Astrocyte (in vitro differentiated cells and primary cell): ENCODE measurements at regions not wholly inside any gene's neighbourhood (a gene's known extent, or its start where the extent isn't known, plus 50 kb on each side); places are given as distances from the start of the nearest gene placed in this dataset.
A peak's percentile ranks its signal among the peaks of the same experiment; 100 is the strongest.

ENCODE experiments used
- DNase-seq: peaks from one replicate; pipeline ENCODE4 v3.0.0-alpha.2; 2010; ENCODE audit warnings: low read depth
- FAIRE-seq: peaks from 2 replicates; lab custom pipeline; 2011; peaks lifted over from hg19 to GRCh38; lab: Jason Lieb, UNC
- H2AFZ ChIP-seq: 2 replicates; pipeline ENCODE4 v1.6.0; 2012; ENCODE audit warnings: low read depth, low read length, inconsistent platforms
- H3K27ac ChIP-seq: 2 replicates; pipeline ENCODE4 v1.5.1; 2011; ENCODE audit warnings: low read depth, low read length, inconsistent platforms
- H3K27me3 ChIP-seq: 2 replicates; pipeline ENCODE4 v1.6.0; 2011; ENCODE audit warnings: low read length, inconsistent platforms; ENCODE audit not compliant: insufficient read depth
- H3K36me3 ChIP-seq: 2 replicates; pipeline ENCODE4 v1.5.1; 2011; ENCODE audit warnings: low read length, inconsistent platforms; ENCODE audit not compliant: insufficient read depth
- H3K4me1 ChIP-seq: 2 replicates; pipeline ENCODE4 v1.5.1; 2011; ENCODE audit warnings: low read length, inconsistent platforms; ENCODE audit not compliant: insufficient read depth
- H3K4me2 ChIP-seq: 2 replicates; pipeline ENCODE4 v1.6.0; 2012; ENCODE audit warnings: low read length, inconsistent platforms
- H3K4me3 ChIP-seq: 2 replicates; pipeline ENCODE4 v1.5.1; 2011; ENCODE audit warnings: low read depth, mild to moderate bottlenecking, low read length, inconsistent platforms; ENCODE audit not compliant: insufficient read depth
- H3K79me2 ChIP-seq: 2 replicates; pipeline ENCODE4 v1.6.0; 2012; ENCODE audit warnings: mild to moderate bottlenecking, low read length, inconsistent platforms; ENCODE audit not compliant: insufficient read depth
- H3K9ac ChIP-seq: 2 replicates; pipeline ENCODE4 v1.6.0; 2012; ENCODE audit warnings: mild to moderate bottlenecking, low read length, inconsistent platforms
- H3K9me3 ChIP-seq: 2 replicates; pipeline ENCODE4 v1.5.1; 2012; ENCODE audit warnings: low read depth, mild to moderate bottlenecking, low read length, inconsistent platforms; ENCODE audit not compliant: insufficient read depth
- H4K20me1 ChIP-seq: 2 replicates; pipeline ENCODE4 v1.6.0; 2012; ENCODE audit warnings: low read length, inconsistent platforms; ENCODE audit not compliant: insufficient read depth
- H3K27ac Mint-ChIP-seq: one replicate; pipeline ENCODE4 v1.8.0; 2021; ENCODE audit warnings: mild to moderate bottlenecking, mixed read lengths; ENCODE audit not compliant: unreplicated experiment
- H3K27me3 Mint-ChIP-seq: one replicate; pipeline ENCODE4 v1.8.0; 2021; ENCODE audit warnings: low read depth, mixed read lengths; ENCODE audit not compliant: unreplicated experiment
- H3K36me3 Mint-ChIP-seq: one replicate; pipeline ENCODE4 v1.8.0; 2021; ENCODE audit warnings: low read depth, mixed read lengths; ENCODE audit not compliant: unreplicated experiment
- H3K4me1 Mint-ChIP-seq: one replicate; pipeline ENCODE4 v1.8.0; 2021; ENCODE audit warnings: low read depth, mixed read lengths; ENCODE audit not compliant: unreplicated experiment
- H3K4me3 Mint-ChIP-seq: one replicate; pipeline ENCODE4 v1.8.0; 2021; ENCODE audit warnings: mild to moderate bottlenecking, moderate library complexity, mixed read lengths; ENCODE audit not compliant: unreplicated experiment
- H3K9me3 Mint-ChIP-seq: one replicate; pipeline ENCODE4 v1.8.0; 2021; ENCODE audit warnings: mild to moderate bottlenecking, mixed read lengths; ENCODE audit not compliant: unreplicated experiment
- EZH2 ChIP-seq: IDR thresholded peaks from 2 replicates; pipeline ENCODE4 v1.6.1; 2012; ENCODE audit warnings: mild to moderate bottlenecking, low read length, inconsistent platforms; ENCODE audit not compliant: insufficient read depth
- TF ChIP-seq, protein P1 (sequence below): IDR thresholded peaks from 2 replicates; pipeline ENCODE4 v1.5.1; 2011; ENCODE audit warnings: low read depth, mild to moderate bottlenecking, inconsistent platforms, low read length, moderate library complexity; ENCODE audit not compliant: insufficient read depth

DNA sequence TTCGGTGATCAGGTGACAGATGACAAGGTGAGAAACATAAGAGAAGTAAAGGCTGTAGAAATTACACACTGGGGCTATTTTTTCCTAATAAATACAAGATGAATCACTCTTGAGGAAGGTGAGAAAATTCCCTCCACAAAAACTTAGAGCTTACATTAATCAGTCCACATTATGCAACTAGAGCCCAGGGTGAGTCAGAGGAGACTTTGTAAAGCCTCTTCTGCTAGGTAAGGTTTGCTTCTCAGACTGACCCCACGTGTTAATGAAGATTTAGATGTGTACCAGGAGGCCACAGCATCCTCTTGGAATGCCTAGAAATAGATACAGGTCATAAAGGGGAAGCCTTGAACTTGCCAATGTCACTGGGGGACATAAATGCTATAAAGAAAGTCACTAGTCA is 396.0 kb upstream of the SMIM31 start:
- DNase-seq (peak; percentile 26), FAIRE-seq (no peak)
- Histone ChIP-seq H2AFZ (no peak overlapping the region), H3K36me3 (no peaks in the 10 kb centered on the region), H3K9me3 (no peaks in the 10 kb centered on the region), H3K4me1 (no peaks in the 10 kb centered on the region), H3K4me3 (no peak overlapping the region), H3K27ac (no peak overlapping the region), H3K27me3 (no peaks in the 10 kb centered on the region), H4K20me1 (no peaks in the 10 kb centered on the region), H3K79me2 (no peaks in the 10 kb centered on the region), H3K4me2 (no peak overlapping the region), H3K9ac (no peak overlapping the region)
- H3K4me3 Mint-ChIP-seq = no peak overlapping the region
- H3K36me3 Mint-ChIP-seq = no peaks in the 10 kb centered on the region
- H3K27me3 Mint-ChIP-seq = no peaks in the 10 kb centered on the region
- H3K4me1 Mint-ChIP-seq = no peaks in the 10 kb centered on the region
- H3K9me3 Mint-ChIP-seq = no peaks in the 10 kb centered on the region
- no peak for TF ChIP-seq EZH2
- TF ChIP-seq, protein P1, sequence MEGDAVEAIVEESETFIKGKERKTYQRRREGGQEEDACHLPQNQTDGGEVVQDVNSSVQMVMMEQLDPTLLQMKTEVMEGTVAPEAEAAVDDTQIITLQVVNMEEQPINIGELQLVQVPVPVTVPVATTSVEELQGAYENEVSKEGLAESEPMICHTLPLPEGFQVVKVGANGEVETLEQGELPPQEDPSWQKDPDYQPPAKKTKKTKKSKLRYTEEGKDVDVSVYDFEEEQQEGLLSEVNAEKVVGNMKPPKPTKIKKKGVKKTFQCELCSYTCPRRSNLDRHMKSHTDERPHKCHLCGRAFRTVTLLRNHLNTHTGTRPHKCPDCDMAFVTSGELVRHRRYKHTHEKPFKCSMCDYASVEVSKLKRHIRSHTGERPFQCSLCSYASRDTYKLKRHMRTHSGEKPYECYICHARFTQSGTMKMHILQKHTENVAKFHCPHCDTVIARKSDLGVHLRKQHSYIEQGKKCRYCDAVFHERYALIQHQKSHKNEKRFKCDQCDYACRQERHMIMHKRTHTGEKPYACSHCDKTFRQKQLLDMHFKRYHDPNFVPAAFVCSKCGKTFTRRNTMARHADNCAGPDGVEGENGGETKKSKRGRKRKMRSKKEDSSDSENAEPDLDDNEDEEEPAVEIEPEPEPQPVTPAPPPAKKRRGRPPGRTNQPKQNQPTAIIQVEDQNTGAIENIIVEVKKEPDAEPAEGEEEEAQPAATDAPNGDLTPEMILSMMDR = no peak
- H3K27ac Mint-ChIP-seq = no peak overlapping the region

DNA sequence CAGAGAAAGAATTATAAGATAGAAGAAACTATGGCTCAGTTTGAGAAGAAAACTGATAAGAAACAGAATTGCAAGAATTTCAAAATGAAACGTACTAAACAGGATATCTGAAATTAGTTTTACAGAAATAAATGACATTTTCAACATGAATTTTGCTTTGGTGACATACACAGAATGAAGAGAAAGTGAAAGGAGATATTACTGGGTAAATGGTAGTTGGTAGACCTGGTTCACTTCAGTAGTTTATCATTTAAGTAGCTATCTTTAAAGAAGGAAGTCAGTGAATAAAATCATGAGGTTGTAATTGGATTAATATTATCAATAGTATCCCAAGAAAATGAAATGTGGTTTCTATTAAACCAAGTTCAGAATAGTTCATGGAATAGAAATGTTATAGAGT is 395.5 kb upstream of the SMIM31 start:
- Histone ChIP-seq H3K9me3 (no peaks in the 10 kb centered on the region), H3K36me3 (no peaks in the 10 kb centered on the region), H2AFZ (no peak overlapping the region), H3K4me3 (no peak overlapping the region), H3K4me2 (no peak overlapping the region), H3K27me3 (no peaks in the 10 kb centered on the region), H3K4me1 (no peaks in the 10 kb centered on the region), H3K79me2 (no peaks in the 10 kb centered on the region), H4K20me1 (no peaks in the 10 kb centered on the region), H3K9ac (no peak overlapping the region), H3K27ac (no peak overlapping the region)
- no peak for DNase-seq
- H3K9me3 Mint-ChIP-seq = no peaks in the 10 kb centered on the region
- H3K27me3 Mint-ChIP-seq = no peaks in the 10 kb centered on the region
- no peak overlapping the region for H3K4me3 Mint-ChIP-seq
- H3K4me1 Mint-ChIP-seq = no peaks in the 10 kb centered on the region
- FAIRE-seq = no peak
- H3K36me3 Mint-ChIP-seq = no peaks in the 10 kb centered on the region
- no peak overlapping the region for H3K27ac Mint-ChIP-seq
- TF ChIP-seq, protein P1 = no peak
- no peak for TF ChIP-seq EZH2

DNA sequence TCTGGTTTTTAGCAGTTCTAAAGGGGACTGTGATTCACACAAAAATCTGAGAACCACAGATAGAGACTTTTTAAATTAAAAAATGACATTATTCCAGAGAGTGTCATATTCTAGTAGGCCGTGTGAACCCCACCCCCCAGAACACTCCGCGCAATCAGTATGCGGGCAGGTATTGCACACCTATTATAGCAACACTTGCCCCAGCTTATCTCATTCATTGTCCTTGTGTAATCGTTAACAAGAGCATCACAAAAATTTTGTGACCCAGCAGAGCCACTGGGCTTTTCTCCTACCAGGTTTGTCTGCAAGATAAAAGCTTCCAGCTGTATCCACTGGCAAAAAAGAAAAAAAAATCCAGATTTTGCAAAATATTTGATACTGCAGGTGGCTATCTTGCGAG is 394.1 kb upstream of the SMIM31 start:
- no peak for FAIRE-seq

More for the DNA sequence above, 394.1 kb upstream of the SMIM31 start:
- Histone ChIP-seq H3K9me3 (no peaks in the 10 kb centered on the region), H3K27ac (no peak overlapping the region), H4K20me1 (no peaks in the 10 kb centered on the region), H3K4me3 (no peak overlapping the region), H3K4me1 (no peaks in the 10 kb centered on the region), H3K27me3 (no peaks in the 10 kb centered on the region), H3K4me2 (no peak overlapping the region), H2AFZ (no peak overlapping the region), H3K79me2 (no peaks in the 10 kb centered on the region), H3K36me3 (no peaks in the 10 kb centered on the region), H3K9ac (no peak overlapping the region)
- Mint-ChIP-seq H3K36me3 (no peaks in the 10 kb centered on the region), H3K4me3 (no peak overlapping the region), H3K27me3 (no peaks in the 10 kb centered on the region), H3K4me1 (no peaks in the 10 kb centered on the region), H3K9me3 (no peaks in the 10 kb centered on the region), H3K27ac (no peak overlapping the region)
- no peak for TF ChIP-seq EZH2
- TF ChIP-seq, protein P1 = no peak
- DNase-seq = no peak
